ENCODE measurements at regions not wholly inside any gene's neighbourhood (a gene's known extent, or its start where the extent isn't known, plus 50 kb on each side); places are given as distances from the start of the nearest gene placed in this dataset.

DNA sequence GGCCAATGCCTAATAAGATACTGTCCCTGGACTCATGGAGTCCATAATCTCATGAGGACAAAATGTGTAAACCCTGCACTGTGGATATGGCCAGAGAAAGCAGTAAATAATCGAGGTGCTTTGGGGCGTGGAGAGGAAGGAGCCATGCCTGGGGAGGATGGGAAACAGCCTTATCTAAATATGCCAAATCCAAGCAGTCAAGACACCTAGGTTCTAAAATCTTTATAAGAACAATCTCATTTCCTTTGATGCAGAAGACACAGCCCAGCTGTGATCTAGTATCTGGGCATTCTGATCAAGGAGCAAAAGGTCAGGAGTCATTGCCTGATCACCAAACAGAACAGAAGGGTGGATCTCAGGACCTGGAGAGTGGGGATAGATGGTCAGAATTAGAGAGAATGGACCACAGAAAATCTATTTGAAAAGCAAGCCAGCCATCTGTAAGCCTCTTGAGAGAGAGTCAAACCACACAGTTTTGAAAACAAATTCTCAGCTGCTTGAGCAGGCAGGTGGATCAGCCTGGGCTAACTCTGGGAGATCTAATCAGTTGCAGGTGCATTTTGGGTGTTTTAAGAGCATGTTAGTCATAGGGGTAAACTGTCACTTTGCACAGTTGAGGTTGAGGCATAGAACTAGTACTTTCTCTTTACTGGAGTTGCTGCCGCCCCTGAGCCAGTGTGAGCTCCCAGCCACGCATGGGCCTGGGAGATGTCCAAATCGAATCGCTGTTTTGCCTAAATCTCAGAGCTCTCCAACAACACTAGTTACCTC, 130.8 kb upstream of the TNFAIP3 start:
- no peak overlapping the region for H3K4me3 ChIP-seq
- WGBS, 2 donors = 66 to 74% methylated on average over 6 of the region's 6 CpGs
- H3K27me3 ChIP-seq = no peaks in the 10 kb centered on the region
- intact Hi-C loops (cut with DNase I) = no loop called here
- no peak for TF ChIP-seq POLR2A (IDR thresholded peaks at IDR 0.05)
- no peak for TF ChIP-seq EP300 (IDR thresholded peaks at IDR 0.05)
- TF ChIP-seq, protein P1, sequence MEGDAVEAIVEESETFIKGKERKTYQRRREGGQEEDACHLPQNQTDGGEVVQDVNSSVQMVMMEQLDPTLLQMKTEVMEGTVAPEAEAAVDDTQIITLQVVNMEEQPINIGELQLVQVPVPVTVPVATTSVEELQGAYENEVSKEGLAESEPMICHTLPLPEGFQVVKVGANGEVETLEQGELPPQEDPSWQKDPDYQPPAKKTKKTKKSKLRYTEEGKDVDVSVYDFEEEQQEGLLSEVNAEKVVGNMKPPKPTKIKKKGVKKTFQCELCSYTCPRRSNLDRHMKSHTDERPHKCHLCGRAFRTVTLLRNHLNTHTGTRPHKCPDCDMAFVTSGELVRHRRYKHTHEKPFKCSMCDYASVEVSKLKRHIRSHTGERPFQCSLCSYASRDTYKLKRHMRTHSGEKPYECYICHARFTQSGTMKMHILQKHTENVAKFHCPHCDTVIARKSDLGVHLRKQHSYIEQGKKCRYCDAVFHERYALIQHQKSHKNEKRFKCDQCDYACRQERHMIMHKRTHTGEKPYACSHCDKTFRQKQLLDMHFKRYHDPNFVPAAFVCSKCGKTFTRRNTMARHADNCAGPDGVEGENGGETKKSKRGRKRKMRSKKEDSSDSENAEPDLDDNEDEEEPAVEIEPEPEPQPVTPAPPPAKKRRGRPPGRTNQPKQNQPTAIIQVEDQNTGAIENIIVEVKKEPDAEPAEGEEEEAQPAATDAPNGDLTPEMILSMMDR (IDR thresholded peaks at IDR 0.05) = no peak
- TF ChIP-seq POLR2AphosphoS5 (IDR thresholded peaks at IDR 0.05) = no peak
- no peak overlapping the region for H3K27ac ChIP-seq
- H3K36me3 ChIP-seq = no peaks in the 10 kb centered on the region
- H3K4me1 ChIP-seq = peaks cover 0 to 4% (median 0%) of the 10 kb centered on the region in 4 donors
- no peak for DNase-seq
- no peaks in the 10 kb centered on the region for H3K9me3 ChIP-seq

DNA sequence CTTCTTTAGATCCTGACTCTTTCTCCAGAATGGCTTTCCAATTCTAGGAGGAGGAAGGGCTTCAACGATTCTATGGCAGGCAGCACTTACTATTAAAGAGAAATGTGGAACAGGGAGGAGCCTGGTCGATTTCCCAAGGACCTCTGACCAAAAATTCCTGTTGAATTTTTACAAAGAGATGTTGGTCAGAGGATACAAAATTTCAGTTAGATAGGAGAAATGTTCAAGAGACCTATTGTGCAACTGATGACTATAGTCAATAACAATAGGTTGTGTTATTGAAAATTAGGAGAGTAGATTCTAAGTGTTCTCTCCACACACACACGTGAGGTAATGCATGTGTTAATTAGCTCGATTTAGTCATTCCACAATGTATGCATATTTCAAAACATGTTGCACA, 130.1 kb upstream of the TNFAIP3 start:
- no peak for TF ChIP-seq EP300 (IDR thresholded peaks at IDR 0.05)
- TF ChIP-seq POLR2A (IDR thresholded peaks at IDR 0.05) = no peak
- no peaks in the 10 kb centered on the region for H3K27me3 ChIP-seq
- no peak overlapping the region for H3K4me3 ChIP-seq
- H3K4me1 ChIP-seq = peaks cover 0 to 4% (median 0%) of the 10 kb centered on the region in 4 donors
- 82% methylated on average over 4 of the region's 4 CpGs for WGBS, 2 donors
- H3K9me3 ChIP-seq = no peaks in the 10 kb centered on the region
- DNase-seq = no peak
- no peaks in the 10 kb centered on the region for H3K36me3 ChIP-seq
- intact Hi-C loops (cut with DNase I) = no loop called here
- H3K27ac ChIP-seq = no peak overlapping the region

DNA sequence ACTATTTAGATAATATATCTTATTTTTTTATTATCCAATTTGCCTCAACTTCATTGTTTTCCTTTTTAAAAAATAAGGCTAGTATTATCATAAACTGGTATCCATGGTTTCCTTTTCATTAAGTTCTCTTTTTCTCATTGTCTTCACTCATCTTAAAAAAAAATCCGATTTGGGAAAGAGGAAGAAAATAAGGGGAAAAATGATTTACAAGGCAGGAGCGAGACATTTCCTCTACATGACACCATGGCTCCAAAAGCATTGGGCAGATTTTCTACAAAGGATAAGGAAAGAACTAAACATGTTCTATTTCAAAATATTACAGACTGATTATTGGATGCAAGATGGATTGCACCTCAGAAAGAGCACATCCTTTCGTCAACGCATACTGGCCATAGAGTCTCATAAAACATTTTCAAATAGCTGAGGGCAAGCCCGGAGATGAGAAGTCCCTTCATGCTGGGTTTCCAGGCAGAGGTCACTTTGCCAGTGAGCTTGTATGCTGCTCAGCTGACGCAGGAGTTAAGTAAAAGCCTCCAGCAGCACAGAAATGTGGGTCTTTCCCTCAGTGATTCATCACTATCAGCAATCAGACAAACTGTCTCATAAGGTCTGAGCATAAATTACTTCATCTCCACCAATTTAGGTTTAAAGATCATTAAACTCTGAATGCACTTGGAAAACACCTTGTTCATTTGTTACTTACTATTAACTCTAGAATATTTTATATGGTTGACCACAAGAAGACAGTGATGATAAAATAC, 129.0 kb upstream of the TNFAIP3 start:
- Histone ChIP-seq H3K36me3 (no peaks in the 10 kb centered on the region), H3K27me3 (no peaks in the 10 kb centered on the region), H3K4me3 (no peak overlapping the region), H3K27ac (no peak overlapping the region), H3K4me1 (no peaks in the 10 kb centered on the region), H3K9me3 (no peaks in the 10 kb centered on the region)
- WGBS, 2 donors = 72 to 80% methylated on average over 6 of the region's 6 CpGs
- intact Hi-C loops (cut with DNase I) = no loop called here
- DNase-seq = no peak
- TF ChIP-seq POLR2A (IDR thresholded peaks at IDR 0.05) (no peak), POLR2AphosphoS5 (IDR thresholded peaks at IDR 0.05) (peak in 1 of 4 donors; percentile 18)

DNA sequence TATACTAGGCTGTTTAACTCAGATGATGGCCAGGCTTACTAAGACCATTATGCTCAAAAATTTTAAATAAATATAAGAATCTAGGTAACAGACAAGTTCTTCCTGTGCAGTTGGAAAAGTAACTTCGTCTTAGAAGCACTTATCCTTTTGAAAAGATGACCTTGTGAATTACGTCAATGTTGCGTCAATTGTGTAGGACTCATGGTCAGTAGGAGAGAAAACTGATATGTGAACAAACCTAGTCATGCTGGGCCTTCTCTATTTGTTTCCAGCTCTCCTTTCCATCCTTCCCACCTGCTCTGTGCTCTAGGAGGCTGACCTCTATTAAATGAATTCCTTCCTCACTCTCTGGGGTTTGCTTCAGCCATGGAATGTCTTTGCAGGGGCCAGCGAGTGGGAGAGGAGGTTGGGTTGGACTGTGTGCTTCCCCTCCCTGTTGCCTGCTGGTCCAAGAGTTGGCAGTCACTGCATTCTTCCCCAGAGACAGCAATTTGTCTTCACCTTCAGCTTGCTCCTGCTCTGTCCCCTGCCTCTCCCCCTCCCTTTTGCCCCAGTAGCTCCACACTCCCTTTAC, 128.0 kb upstream of the TNFAIP3 start:
- WGBS, 2 donors = 97 to 98% methylated on average over 4 of the region's 4 CpGs
- DNase-seq = no peak

DNA sequence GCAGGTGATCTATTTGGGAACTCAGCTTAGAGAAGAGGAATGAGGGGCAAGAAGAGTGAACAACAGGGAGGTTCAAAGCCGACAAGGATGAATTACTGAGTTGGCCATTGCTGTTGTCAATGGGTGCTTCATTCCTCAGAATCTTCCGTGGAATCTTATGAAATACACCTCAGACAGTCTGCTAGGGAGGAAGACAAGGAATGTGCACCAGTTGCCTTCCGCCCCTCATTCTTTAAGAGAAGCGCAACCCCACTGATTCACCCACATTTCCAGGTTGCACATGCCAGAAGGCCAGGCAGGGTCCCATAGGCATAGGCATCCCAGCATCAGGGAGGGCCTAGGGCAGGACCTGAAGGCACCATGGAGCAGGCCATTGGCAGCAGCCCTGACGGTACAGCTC, 127.5 kb upstream of the TNFAIP3 start:
- no peaks in the 10 kb centered on the region for H3K27me3 ChIP-seq
- no peak for TF ChIP-seq EP300 (IDR thresholded peaks at IDR 0.05)
- TF ChIP-seq, protein P1 (IDR thresholded peaks at IDR 0.05) = no peak
- TF ChIP-seq POLR2A (IDR thresholded peaks at IDR 0.05) = no peak
- no peak for TF ChIP-seq POLR2AphosphoS5 (IDR thresholded peaks at IDR 0.05)
- H3K27ac ChIP-seq = no peak overlapping the region
- intact Hi-C loops (cut with DNase I) = no loop called here
- H3K4me1 ChIP-seq = no peaks in the 10 kb centered on the region
- no peaks in the 10 kb centered on the region for H3K36me3 ChIP-seq
- 85 to 95% methylated on average over 5 of the region's 5 CpGs for WGBS, 2 donors
- DNase-seq = no peak
- H3K9me3 ChIP-seq = no peaks in the 10 kb centered on the region
- H3K4me3 ChIP-seq = no peak overlapping the region

More for the DNA sequence above, 128.0 kb upstream of the TNFAIP3 start:
- no peaks in the 10 kb centered on the region for H3K27me3 ChIP-seq
- no peak overlapping the region for H3K4me3 ChIP-seq
- H3K9me3 ChIP-seq = no peaks in the 10 kb centered on the region
- intact Hi-C loops (cut with DNase I) = no loop called here
- H3K27ac ChIP-seq = no peak overlapping the region
- no peak for TF ChIP-seq POLR2AphosphoS5 (IDR thresholded peaks at IDR 0.05)
- no peak for TF ChIP-seq POLR2A (IDR thresholded peaks at IDR 0.05)
- TF ChIP-seq EP300 (IDR thresholded peaks at IDR 0.05) = no peak
- H3K4me1 ChIP-seq = no peaks in the 10 kb centered on the region
- no peaks in the 10 kb centered on the region for H3K36me3 ChIP-seq
